ENCODE measurements at regions not wholly inside any gene's neighbourhood (a gene's known extent, or its start where the extent isn't known, plus 50 kb on each side); places are given as distances from the start of the nearest gene placed in this dataset.
A peak's percentile ranks its signal among the peaks of the same experiment; 100 is the strongest.

GRCh38 chr3:174620138-174620537, 239.0 kb upstream of the NAALADL2 start:
- no peaks in the 10 kb centered on the region for H3K4me1 ChIP-seq (ENCODE audit: control insufficient read depth, extremely low read depth, insufficient read depth, low read length)
- no peak for TF ChIP-seq EZH2 (IDR thresholded peaks at IDR 0.05; ENCODE audit: low read length)
- TF ChIP-seq, protein P1, sequence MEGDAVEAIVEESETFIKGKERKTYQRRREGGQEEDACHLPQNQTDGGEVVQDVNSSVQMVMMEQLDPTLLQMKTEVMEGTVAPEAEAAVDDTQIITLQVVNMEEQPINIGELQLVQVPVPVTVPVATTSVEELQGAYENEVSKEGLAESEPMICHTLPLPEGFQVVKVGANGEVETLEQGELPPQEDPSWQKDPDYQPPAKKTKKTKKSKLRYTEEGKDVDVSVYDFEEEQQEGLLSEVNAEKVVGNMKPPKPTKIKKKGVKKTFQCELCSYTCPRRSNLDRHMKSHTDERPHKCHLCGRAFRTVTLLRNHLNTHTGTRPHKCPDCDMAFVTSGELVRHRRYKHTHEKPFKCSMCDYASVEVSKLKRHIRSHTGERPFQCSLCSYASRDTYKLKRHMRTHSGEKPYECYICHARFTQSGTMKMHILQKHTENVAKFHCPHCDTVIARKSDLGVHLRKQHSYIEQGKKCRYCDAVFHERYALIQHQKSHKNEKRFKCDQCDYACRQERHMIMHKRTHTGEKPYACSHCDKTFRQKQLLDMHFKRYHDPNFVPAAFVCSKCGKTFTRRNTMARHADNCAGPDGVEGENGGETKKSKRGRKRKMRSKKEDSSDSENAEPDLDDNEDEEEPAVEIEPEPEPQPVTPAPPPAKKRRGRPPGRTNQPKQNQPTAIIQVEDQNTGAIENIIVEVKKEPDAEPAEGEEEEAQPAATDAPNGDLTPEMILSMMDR (optimal IDR thresholded peaks at IDR 0.05 in 1 of 3, IDR thresholded peaks at IDR 0.05 in 1 of 3, conservative IDR thresholded peaks at IDR 0.05 in 1 of 3; ENCODE audit: extremely low read depth in 1 of 3, insufficient read depth in 2 of 3, low read length in 3 of 3) = peak in 2 of 3 experiments; percentile 15 to 30
- H3K27ac ChIP-seq (ENCODE audit: control insufficient read depth, insufficient read depth, low read length) = no peak overlapping the region
- H3K9ac ChIP-seq (ENCODE audit: control insufficient read depth, extremely low read depth, insufficient read depth, low read length) = no peak overlapping the region
- H3K4me3 ChIP-seq (ENCODE audit: control insufficient read depth in 2 of 3, extremely low read depth in 1 of 3, insufficient read depth in 2 of 3, low read depth in 1 of 3, low read length in 3 of 3) = no peak overlapping the region
- H3K36me3 ChIP-seq (ENCODE audit: control insufficient read depth in 2 of 2, extremely low read depth in 1 of 2, insufficient read depth in 2 of 2, low read length in 2 of 2) = no peaks in the 10 kb centered on the region
- H4K20me1 ChIP-seq (ENCODE audit: control insufficient read depth, extremely low read depth, insufficient read depth, low read length) = no peaks in the 10 kb centered on the region
- no peak overlapping the region for H3K4me2 ChIP-seq (ENCODE audit: control insufficient read depth, extremely low read depth, insufficient read depth, low read depth, low read length)
- H3K9me3 ChIP-seq (ENCODE audit: control insufficient read depth, low read depth, low read length) = no peaks in the 10 kb centered on the region
- no peaks in the 10 kb centered on the region for H3K9me1 ChIP-seq (ENCODE audit: control insufficient read depth, extremely low read depth, insufficient read depth, low read length)
- H3K27me3 ChIP-seq (ENCODE audit: control insufficient read depth, extremely low read depth, insufficient read depth, low read length) = no peaks in the 10 kb centered on the region
- H2AFZ ChIP-seq (ENCODE audit: control insufficient read depth, low read length) = no peak overlapping the region
- DNase-seq (ENCODE audit: low read depth, low spot score) = no peak
- FAIRE-seq = no peak
- no peaks in the 10 kb centered on the region for H3K79me2 ChIP-seq (ENCODE audit: control insufficient read depth, insufficient read depth, low read length)
- dilution Hi-C loops (cut with MboI; ENCODE audit: extremely low pct_ligation_motif_present, low sequenced_read_pairs) = no loop called here

DNA sequence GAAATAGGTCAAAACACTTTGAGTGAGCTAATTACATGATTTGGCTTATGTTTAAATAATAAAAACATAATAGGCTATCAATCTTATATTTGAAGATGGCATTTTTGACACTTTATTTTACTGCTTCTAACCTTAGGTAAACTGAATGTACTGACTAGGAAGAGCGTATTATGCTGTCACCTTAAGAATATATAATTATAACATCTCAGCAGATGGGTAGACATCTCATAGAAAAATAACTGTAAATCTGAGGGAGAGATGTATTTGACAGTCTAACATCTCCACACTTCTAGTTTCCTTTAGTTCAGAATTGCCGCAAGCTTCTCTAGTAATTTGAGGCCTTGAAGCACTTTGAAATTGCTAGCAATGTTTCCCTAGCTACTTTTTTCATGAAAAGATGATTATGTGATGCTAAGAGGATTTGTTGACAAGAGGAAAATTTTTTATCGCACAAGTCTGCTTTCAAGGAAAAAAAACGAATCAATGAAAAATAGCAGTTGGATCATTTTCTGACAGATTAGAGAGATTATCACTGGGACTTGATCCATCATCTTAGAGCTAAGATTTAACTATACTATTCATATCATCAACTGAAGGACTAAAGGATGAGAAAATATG, 238.2 kb upstream of the NAALADL2 start:
- no peak overlapping the region for H3K27ac ChIP-seq (ENCODE audit: control insufficient read depth, insufficient read depth, low read length)
- H3K4me1 ChIP-seq (ENCODE audit: control insufficient read depth, extremely low read depth, insufficient read depth, low read length) = no peaks in the 10 kb centered on the region
- no peaks in the 10 kb centered on the region for H3K27me3 ChIP-seq (ENCODE audit: control insufficient read depth, extremely low read depth, insufficient read depth, low read length)
- dilution Hi-C loops (cut with MboI; ENCODE audit: extremely low pct_ligation_motif_present, low sequenced_read_pairs) = no loop called here
- FAIRE-seq (no peak), DNase-seq (ENCODE audit: low read depth, low spot score) (no peak)
- H3K9me3 ChIP-seq (ENCODE audit: control insufficient read depth, low read depth, low read length) = no peaks in the 10 kb centered on the region
- no peak overlapping the region for H3K4me2 ChIP-seq (ENCODE audit: control insufficient read depth, extremely low read depth, insufficient read depth, low read depth, low read length)
- H3K4me3 ChIP-seq (ENCODE audit: control insufficient read depth in 2 of 3, extremely low read depth in 1 of 3, insufficient read depth in 2 of 3, low read depth in 1 of 3, low read length in 3 of 3) = no peak overlapping the region
- no peaks in the 10 kb centered on the region for H3K36me3 ChIP-seq (ENCODE audit: control insufficient read depth in 2 of 2, extremely low read depth in 1 of 2, insufficient read depth in 2 of 2, low read length in 2 of 2)
- no peaks in the 10 kb centered on the region for H3K9me1 ChIP-seq (ENCODE audit: control insufficient read depth, extremely low read depth, insufficient read depth, low read length)
- no peaks in the 10 kb centered on the region for H3K79me2 ChIP-seq (ENCODE audit: control insufficient read depth, insufficient read depth, low read length)
- no peaks in the 10 kb centered on the region for H4K20me1 ChIP-seq (ENCODE audit: control insufficient read depth, extremely low read depth, insufficient read depth, low read length)
- no peak overlapping the region for H3K9ac ChIP-seq (ENCODE audit: control insufficient read depth, extremely low read depth, insufficient read depth, low read length)
- TF ChIP-seq, protein P1 (optimal IDR thresholded peaks at IDR 0.05 in 1 of 3, IDR thresholded peaks at IDR 0.05 in 1 of 3, conservative IDR thresholded peaks at IDR 0.05 in 1 of 3; ENCODE audit: extremely low read depth in 1 of 3, insufficient read depth in 2 of 3, low read length in 3 of 3) = no peak
- TF ChIP-seq EZH2 (IDR thresholded peaks at IDR 0.05; ENCODE audit: low read length) = no peak
- no peak overlapping the region for H2AFZ ChIP-seq (ENCODE audit: control insufficient read depth, low read length)

All from keratinocyte (primary cell).